ENCODE measurements at regions not wholly inside any gene's neighbourhood (a gene's known extent, or its start where the extent isn't known, plus 50 kb on each side); places are given as distances from the start of the nearest gene placed in this dataset.

GRCh38 chr11:41935795-41936194, 476.3 kb upstream of the LRRC4C start:
- no peak for TF ChIP-seq CTCF (IDR thresholded peaks at IDR 0.05)
- TF ChIP-seq POLR2A (IDR thresholded peaks at IDR 0.05), result no peak
- no peak for TF ChIP-seq EP300 (IDR thresholded peaks at IDR 0.05)
